NOMO-1 treated with DMSO at 0.1 percent for 48 hours (cell line): ENCODE measurements at regions not wholly inside any gene's neighbourhood (a gene's known extent, or its start where the extent isn't known, plus 50 kb on each side); places are given as distances from the start of the nearest gene placed in this dataset.
"Not testable (repeated sequence)": the region's sequence is repeated elsewhere in the genome, so short reads cannot be mapped to it uniquely, and the experiment has no call there.

Experiments used
- DNase-seq: peaks from one replicate; lab custom pipeline; 2025; ENCODE audit not compliant: unreplicated experiment; lab: John Stamatoyannopoulos, UW

GRCh38 chr4:81786766-81787165, 315.1 kb upstream of the RASGEF1B start:
- DNase-seq: no peak

GRCh38 chr4:81786063-81786763, 314.5 kb upstream of the RASGEF1B start:
- DNase-seq: no peak

GRCh38 chr4:81785338-81785737, 313.6 kb upstream of the RASGEF1B start:
- no peak for DNase-seq

GRCh38 chr4:81783558-81783957, 311.9 kb upstream of the RASGEF1B start:
- DNase-seq: no peak

GRCh38 chr4:81781799-81782198, 310.1 kb upstream of the RASGEF1B start:
- no peak for DNase-seq

- not testable (repeated sequence) for DNase-seq
Observed at GRCh38 chr4:81777718-81778117, 306.0 kb upstream of the RASGEF1B start.

GRCh38 chr4:81776794-81777193, 305.1 kb upstream of the RASGEF1B start:
- DNase-seq: no peak

GRCh38 chr4:81773557-81773956, 301.9 kb upstream of the RASGEF1B start:
- no peak for DNase-seq

- no peak for DNase-seq
Observed at GRCh38 chr4:81771721-81772120, 300.0 kb upstream of the RASGEF1B start.

GRCh38 chr4:81769244-81769643, 297.5 kb upstream of the RASGEF1B start:
- no peak for DNase-seq

- peak; percentile 64 for DNase-seq
Observed at GRCh38 chr4:81758574-81759264, 287.0 kb upstream of the RASGEF1B start.

- no peak for DNase-seq
Observed at GRCh38 chr4:81757691-81758090, 286.0 kb upstream of the RASGEF1B start.

GRCh38 chr4:81756973-81757372, 285.3 kb upstream of the RASGEF1B start:
- DNase-seq: no peak

GRCh38 chr4:81756042-81756441, 284.3 kb upstream of the RASGEF1B start:
- no peak for DNase-seq

- no peak for DNase-seq
Observed at GRCh38 chr4:81754169-81754568, 282.5 kb upstream of the RASGEF1B start.

GRCh38 chr4:81751531-81752289, 280.0 kb upstream of the RASGEF1B start:
- DNase-seq: no peak

GRCh38 chr4:81747242-81747930, 275.7 kb upstream of the RASGEF1B start:
- peak; percentile 81 for DNase-seq

- no peak for DNase-seq
Observed at GRCh38 chr4:81746773-81747172, 275.1 kb upstream of the RASGEF1B start.

GRCh38 chr4:81746071-81746470, 274.4 kb upstream of the RASGEF1B start:
- DNase-seq: no peak

- peak; percentile 22 for DNase-seq
Observed at GRCh38 chr4:81745050-81745449, 273.3 kb upstream of the RASGEF1B start.

- no peak for DNase-seq
Observed at GRCh38 chr4:81743731-81744435, 272.2 kb upstream of the RASGEF1B start.
